OCI-LY7 (cell line): ENCODE measurements at regions not wholly inside any gene's neighbourhood (a gene's known extent, or its start where the extent isn't known, plus 50 kb on each side); places are given as distances from the start of the nearest gene placed in this dataset.

ENCODE experiments used
- CTCF ChIP-seq: fragments of 200-600 bp; sonication (generic); conservative IDR thresholded peaks from 2 replicates; pipeline ENCODE4 v1.5.1; 2014; ENCODE audit warnings: mild to moderate bottlenecking, antibody characterized with exemption, low read length, moderate library complexity, mixed read lengths
- EZH2phosphoT487 ChIP-seq: fragments of 200-600 bp; sonication (generic); IDR thresholded peaks from 2 replicates; pipeline ENCODE4 v1.6.1; 2018; ENCODE audit warnings: low read depth, borderline replicate concordance, mild to moderate bottlenecking, mixed run types, antibody characterized with exemption, low read length, moderate library complexity, mixed read lengths

- TF ChIP-seq CTCF (no peak), EZH2phosphoT487 (no peak)
Observed at GRCh38 chr1:94737124-94737998, 82.8 kb upstream of the SLC44A3 start.
